HS-27A (cell line): ENCODE measurements at regions not wholly inside any gene's neighbourhood (a gene's known extent, or its start where the extent isn't known, plus 50 kb on each side); places are given as distances from the start of the nearest gene placed in this dataset.

Source experiments
- DNase-seq: peaks from one replicate; pipeline ENCODE4 v3.0.0-alpha.2; 2012; ENCODE audit warnings: low read depth, missing footprints

GRCh38 chr4:3818371-3818770 lies 52.2 kb downstream of the ADRA2C start:
- DNase-seq: no peak

- DNase-seq: no peak
Observed at GRCh38 chr4:3819210-3819919, 53.2 kb downstream of the ADRA2C start.

GRCh38 chr4:3820016-3820805 lies 54.0 kb downstream of the ADRA2C start:
- DNase-seq: no peak

- no peak for DNase-seq
Observed at GRCh38 chr4:3820806-3821579, 54.8 kb downstream of the ADRA2C start.

- no peak for DNase-seq
Observed at GRCh38 chr4:3821580-3822229, 55.5 kb downstream of the ADRA2C start.

GRCh38 chr4:3822230-3822947 lies 56.2 kb downstream of the ADRA2C start:
- no peak for DNase-seq

GRCh38 chr4:3823496-3824341 lies 57.5 kb downstream of the ADRA2C start:
- DNase-seq: no peak

- DNase-seq: no peak
Observed at GRCh38 chr4:3824521-3825270, 58.5 kb downstream of the ADRA2C start.

- no peak for DNase-seq
Observed at GRCh38 chr4:3825530-3825929, 59.3 kb downstream of the ADRA2C start.

- no peak for DNase-seq
Observed at GRCh38 chr4:3826247-3827172, 60.3 kb downstream of the ADRA2C start.

- DNase-seq: no peak
Observed at GRCh38 chr4:3827616-3828492, 61.7 kb downstream of the ADRA2C start.

- no peak for DNase-seq
Observed at GRCh38 chr4:3828546-3828945, 62.4 kb downstream of the ADRA2C start.

GRCh38 chr4:3829211-3829955 lies 63.2 kb downstream of the ADRA2C start:
- DNase-seq: no peak

- no peak for DNase-seq
Observed at GRCh38 chr4:3829956-3830773, 64.0 kb downstream of the ADRA2C start.

GRCh38 chr4:3830774-3831528 lies 64.8 kb downstream of the ADRA2C start:
- DNase-seq: no peak
